KMS-11 (cell line): ENCODE measurements at regions not wholly inside any gene's neighbourhood (a gene's known extent, or its start where the extent isn't known, plus 50 kb on each side); places are given as distances from the start of the nearest gene placed in this dataset.

Experiments
- H2AFZ ChIP-seq: fragments of 200-600 bp; sonication (generic); 2 replicates; pipeline ENCODE4 v1.6.1; 2016; ENCODE audit warnings: antibody characterized with exemption, mixed run types, low read depth
- H3K27ac ChIP-seq: fragments of 200-600 bp; sonication (generic); 2 replicates; pipeline ENCODE4 v1.6.1; 2016; ENCODE audit warnings: mild to moderate bottlenecking, mixed run types
- H3K27me3 ChIP-seq: fragments of 200-600 bp; sonication (generic); 2 replicates; pipeline ENCODE4 v1.6.1; 2017; ENCODE audit warnings: mild to moderate bottlenecking, low read depth, mixed run types, moderate library complexity; ENCODE audit not compliant: insufficient read depth
- H3K36me3 ChIP-seq: fragments of 200-600 bp; sonication (generic); 2 replicates; pipeline ENCODE4 v1.6.1; 2017; ENCODE audit warnings: mild to moderate bottlenecking, mixed run types; ENCODE audit not compliant: insufficient read depth
- H3K4me1 ChIP-seq: fragments of 200-600 bp; sonication (generic); 2 replicates; pipeline ENCODE4 v1.6.1; 2016; ENCODE audit warnings: mild to moderate bottlenecking, low read depth, mixed run types; ENCODE audit not compliant: poor library complexity, severe bottlenecking
- H3K4me2 ChIP-seq: fragments of 200-600 bp; sonication (generic); 2 replicates; pipeline ENCODE4 v1.7.0; 2016; ENCODE audit warnings: mild to moderate bottlenecking, mixed run types
- H3K4me3 ChIP-seq: fragments of 200-600 bp; sonication (generic); IDR thresholded peaks from 2 replicates; pipeline ENCODE4 v1.6.1; 2017; ENCODE audit warnings: low read depth, low read length, mixed read lengths; ENCODE audit not compliant: insufficient read depth
- H3K79me2 ChIP-seq: fragments of 200-600 bp; sonication (generic); 2 replicates; pipeline ENCODE4 v1.6.1; 2016; ENCODE audit warnings: low read depth, mixed run types; ENCODE audit not compliant: insufficient read depth
- H3K9ac ChIP-seq: fragments of 200-600 bp; sonication (generic); 2 replicates; pipeline ENCODE4 v1.6.1; 2016; ENCODE audit warnings: mild to moderate bottlenecking, mixed run types
- H4K20me1 ChIP-seq: fragments of 200-600 bp; sonication (generic); 2 replicates; pipeline ENCODE4 v1.6.1; 2016; ENCODE audit warnings: mild to moderate bottlenecking, mixed run types; ENCODE audit not compliant: insufficient read depth
- TF ChIP-seq, protein P1 (sequence below): fragments of 200-600 bp; sonication (generic); conservative IDR thresholded peaks from 2 replicates; pipeline ENCODE4 v1.6.1; 2017; ENCODE audit warnings: low read depth, mild to moderate bottlenecking, antibody characterized with exemption, low read length, moderate library complexity, mixed read lengths

DNA sequence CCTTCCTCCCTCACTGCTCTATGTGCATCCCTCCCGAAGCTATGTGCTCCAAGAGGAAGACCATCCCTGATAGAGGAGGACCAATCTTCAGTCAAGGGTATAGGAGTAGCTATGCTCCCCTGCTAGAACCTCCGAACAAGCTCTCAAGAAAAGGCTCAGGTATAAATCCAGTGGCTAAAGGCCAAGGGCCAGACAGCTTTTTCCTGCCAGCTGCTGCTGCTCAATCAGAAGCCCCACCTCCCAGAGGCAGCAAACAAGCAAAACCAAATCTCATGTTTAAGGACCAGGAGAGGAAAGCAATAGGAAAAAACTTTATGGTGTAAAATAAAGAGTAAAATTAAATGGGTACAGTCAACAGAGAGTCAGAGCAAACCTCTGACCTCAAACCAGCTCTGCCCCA, 187.2 kb downstream of the FGFR2 start:
- peak overlapping the region; percentile 34; the same call in 1 of the 2 replicates for H3K4me2 ChIP-seq
- peaks cover 29% of the 10 kb centered on the region for H3K4me1 ChIP-seq
- peak overlapping the region; percentile 39; the same call in 1 of the 2 replicates for H2AFZ ChIP-seq
- H3K36me3 ChIP-seq: no peaks in the 10 kb centered on the region
- TF ChIP-seq, protein P1, sequence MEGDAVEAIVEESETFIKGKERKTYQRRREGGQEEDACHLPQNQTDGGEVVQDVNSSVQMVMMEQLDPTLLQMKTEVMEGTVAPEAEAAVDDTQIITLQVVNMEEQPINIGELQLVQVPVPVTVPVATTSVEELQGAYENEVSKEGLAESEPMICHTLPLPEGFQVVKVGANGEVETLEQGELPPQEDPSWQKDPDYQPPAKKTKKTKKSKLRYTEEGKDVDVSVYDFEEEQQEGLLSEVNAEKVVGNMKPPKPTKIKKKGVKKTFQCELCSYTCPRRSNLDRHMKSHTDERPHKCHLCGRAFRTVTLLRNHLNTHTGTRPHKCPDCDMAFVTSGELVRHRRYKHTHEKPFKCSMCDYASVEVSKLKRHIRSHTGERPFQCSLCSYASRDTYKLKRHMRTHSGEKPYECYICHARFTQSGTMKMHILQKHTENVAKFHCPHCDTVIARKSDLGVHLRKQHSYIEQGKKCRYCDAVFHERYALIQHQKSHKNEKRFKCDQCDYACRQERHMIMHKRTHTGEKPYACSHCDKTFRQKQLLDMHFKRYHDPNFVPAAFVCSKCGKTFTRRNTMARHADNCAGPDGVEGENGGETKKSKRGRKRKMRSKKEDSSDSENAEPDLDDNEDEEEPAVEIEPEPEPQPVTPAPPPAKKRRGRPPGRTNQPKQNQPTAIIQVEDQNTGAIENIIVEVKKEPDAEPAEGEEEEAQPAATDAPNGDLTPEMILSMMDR: no peak
- no peaks in the 10 kb centered on the region for H4K20me1 ChIP-seq
- H3K79me2 ChIP-seq: no peaks in the 10 kb centered on the region
- no peak overlapping the region for H3K9ac ChIP-seq
- H3K27ac ChIP-seq: peak overlapping the region; percentile 18; the same call in 1 of the 2 replicates
- H3K4me3 ChIP-seq: no peak overlapping the region
- H3K27me3 ChIP-seq: no peaks in the 10 kb centered on the region

GRCh38 chr10:121413951-121414350, 184.3 kb downstream of the FGFR2 start:
- Histone ChIP-seq H3K27me3 (no peaks in the 10 kb centered on the region), H3K27ac (no peak overlapping the region), H4K20me1 (no peaks in the 10 kb centered on the region), H3K79me2 (no peaks in the 10 kb centered on the region), H3K9ac (no peak overlapping the region), H3K36me3 (no peaks in the 10 kb centered on the region), H3K4me1 (peaks cover 35% of the 10 kb centered on the region), H3K4me3 (no peak overlapping the region), H2AFZ (no peak overlapping the region), H3K4me2 (no peak overlapping the region)
- TF ChIP-seq, protein P1: no peak

GRCh38 chr10:121414366-121415062, 183.7 kb downstream of the FGFR2 start:
- Histone ChIP-seq H4K20me1 (no peaks in the 10 kb centered on the region), H2AFZ (no peak overlapping the region), H3K27me3 (no peaks in the 10 kb centered on the region), H3K4me1 (peaks cover 32% of the 10 kb centered on the region), H3K27ac (no peak overlapping the region), H3K79me2 (no peaks in the 10 kb centered on the region), H3K36me3 (no peaks in the 10 kb centered on the region), H3K4me2 (no peak overlapping the region), H3K9ac (no peak overlapping the region), H3K4me3 (no peak overlapping the region)
- TF ChIP-seq, protein P1: no peak

- H3K4me1 ChIP-seq: peaks cover 26% of the 10 kb centered on the region
These were observed 183.2 kb downstream of the FGFR2 start for GRCh38 chr10:121415063-121415399.

More at GRCh38 chr10:121415063-121415399, 183.2 kb downstream of the FGFR2 start:
- Histone ChIP-seq H2AFZ (no peak overlapping the region), H3K9ac (no peak overlapping the region), H3K79me2 (no peaks in the 10 kb centered on the region), H4K20me1 (no peaks in the 10 kb centered on the region), H3K4me2 (no peak overlapping the region), H3K4me3 (no peak overlapping the region), H3K27me3 (no peaks in the 10 kb centered on the region), H3K36me3 (no peaks in the 10 kb centered on the region), H3K27ac (no peak overlapping the region)
- TF ChIP-seq, protein P1: no peak
